ENCODE measurements at regions not wholly inside any gene's neighbourhood (a gene's known extent, or its start where the extent isn't known, plus 50 kb on each side); places are given as distances from the start of the nearest gene placed in this dataset.

DNA sequence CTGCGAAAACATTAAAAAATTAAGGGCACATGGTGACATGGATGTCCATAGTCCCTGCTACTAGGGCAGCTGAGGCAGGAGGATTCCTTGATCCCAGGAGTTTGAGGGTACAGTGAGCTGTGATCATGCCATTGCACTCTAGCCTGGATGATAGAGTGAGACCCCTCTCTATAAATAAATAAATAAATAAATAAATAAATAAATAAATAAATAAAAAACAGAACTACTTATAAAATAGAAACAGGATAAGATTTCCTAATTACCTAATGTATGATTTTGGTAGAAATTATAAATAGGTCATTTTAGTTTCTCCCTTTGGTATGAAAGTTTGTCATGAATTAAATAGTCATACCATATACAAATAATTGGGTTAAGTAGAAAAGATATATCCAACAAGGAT, 916.2 kb downstream of the GRIK2 start:
- H3K27ac ChIP-seq (ENCODE audit: extremely low read depth, low read depth, low read length), result no peak overlapping the region
- H3K4me3 ChIP-seq, result no peak overlapping the region
- intact Hi-C loops (cut with micrococcal nuclease), result no loop called here
- no peak overlapping the region for H3K9ac ChIP-seq (ENCODE audit: insufficient read depth in 1 of 2, low read depth in 2 of 2, low read length in 2 of 2)
- H3K9me1 ChIP-seq (ENCODE audit: control insufficient read depth, insufficient read depth, low read length), result no peaks in the 10 kb centered on the region
- ChIA-PET CTCF (ENCODE audit: low intra/inter-chr PET ratio) (no interaction called here), POLR2A (no interaction called here)
- in situ Hi-C loops (cut with MboI), result no loop called here
- H2AFZ ChIP-seq (ENCODE audit: low read depth, low read length), result no peak overlapping the region
- no peaks in the 10 kb centered on the region for H3K4me1 ChIP-seq (replicated peaks in 1 of 2; ENCODE audit: control insufficient read depth in 2 of 2, insufficient read depth in 2 of 2, low read length in 2 of 2)
- H3K27me3 ChIP-seq (ENCODE audit: control insufficient read depth in 2 of 2, insufficient read depth in 2 of 2, low read length in 2 of 2), result no peaks in the 10 kb centered on the region
- H3K4me2 ChIP-seq (ENCODE audit: insufficient read depth, low read length), result no peak overlapping the region
- ATAC-seq (no peak), DNase-seq (ENCODE audit: extremely low read depth in 1 of 4, low spot score in 3 of 4) (no peak), FAIRE-seq (no peak)
- no peaks in the 10 kb centered on the region for H3K9me3 ChIP-seq (replicated peaks; ENCODE audit: control insufficient read depth, insufficient read depth, low read depth, low read length)
- WGBS (ENCODE audit: insufficient coverage, low coverage, missing lambda C conversion rate), result 0% methylated on average over 1 of the region's 1 CpG
- TF ChIP-seq ZBTB11 (CRISPR knock-in tag; IDR thresholded peaks at IDR 0.05), result no peak
- TF ChIP-seq, protein P1, sequence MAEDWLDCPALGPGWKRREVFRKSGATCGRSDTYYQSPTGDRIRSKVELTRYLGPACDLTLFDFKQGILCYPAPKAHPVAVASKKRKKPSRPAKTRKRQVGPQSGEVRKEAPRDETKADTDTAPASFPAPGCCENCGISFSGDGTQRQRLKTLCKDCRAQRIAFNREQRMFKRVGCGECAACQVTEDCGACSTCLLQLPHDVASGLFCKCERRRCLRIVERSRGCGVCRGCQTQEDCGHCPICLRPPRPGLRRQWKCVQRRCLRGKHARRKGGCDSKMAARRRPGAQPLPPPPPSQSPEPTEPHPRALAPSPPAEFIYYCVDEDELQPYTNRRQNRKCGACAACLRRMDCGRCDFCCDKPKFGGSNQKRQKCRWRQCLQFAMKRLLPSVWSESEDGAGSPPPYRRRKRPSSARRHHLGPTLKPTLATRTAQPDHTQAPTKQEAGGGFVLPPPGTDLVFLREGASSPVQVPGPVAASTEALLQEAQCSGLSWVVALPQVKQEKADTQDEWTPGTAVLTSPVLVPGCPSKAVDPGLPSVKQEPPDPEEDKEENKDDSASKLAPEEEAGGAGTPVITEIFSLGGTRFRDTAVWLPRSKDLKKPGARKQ (CRISPR knock-in tag; IDR thresholded peaks at IDR 0.05), result no peak
- TF ChIP-seq KDM2B (CRISPR knock-in tag; IDR thresholded peaks at IDR 0.05), result no peak
- TF ChIP-seq DLX4 (CRISPR knock-in tag; IDR thresholded peaks at IDR 0.05), result no peak
- TF ChIP-seq HOMEZ (CRISPR knock-in tag; IDR thresholded peaks at IDR 0.05), result no peak
- TF ChIP-seq ZNF77 (CRISPR knock-in tag; IDR thresholded peaks at IDR 0.05), result no peak
- no peak for TF ChIP-seq FOXJ2 (tag; IDR thresholded peaks at IDR 0.05)
- no peak for TF ChIP-seq TRIM28 (IDR thresholded peaks at IDR 0.05)
- TF ChIP-seq, protein P2, sequence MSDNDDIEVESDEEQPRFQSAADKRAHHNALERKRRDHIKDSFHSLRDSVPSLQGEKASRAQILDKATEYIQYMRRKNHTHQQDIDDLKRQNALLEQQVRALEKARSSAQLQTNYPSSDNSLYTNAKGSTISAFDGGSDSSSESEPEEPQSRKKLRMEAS (CRISPR knock-in tag; IDR thresholded peaks at IDR 0.05), result no peak
- TF ChIP-seq, protein P3, sequence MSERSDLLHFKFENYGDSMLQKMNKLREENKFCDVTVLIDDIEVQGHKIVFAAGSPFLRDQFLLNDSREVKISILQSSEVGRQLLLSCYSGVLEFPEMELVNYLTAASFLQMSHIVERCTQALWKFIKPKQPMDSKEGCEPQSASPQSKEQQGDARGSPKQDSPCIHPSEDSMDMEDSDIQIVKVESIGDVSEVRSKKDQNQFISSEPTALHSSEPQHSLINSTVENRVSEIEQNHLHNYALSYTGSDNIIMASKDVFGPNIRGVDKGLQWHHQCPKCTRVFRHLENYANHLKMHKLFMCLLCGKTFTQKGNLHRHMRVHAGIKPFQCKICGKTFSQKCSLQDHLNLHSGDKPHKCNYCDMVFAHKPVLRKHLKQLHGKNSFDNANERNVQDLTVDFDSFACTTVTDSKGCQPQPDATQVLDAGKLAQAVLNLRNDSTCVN (CRISPR knock-in tag; IDR thresholded peaks at IDR 0.05), result no peak
- TF ChIP-seq SMARCB1 (IDR thresholded peaks at IDR 0.05; ENCODE audit: insufficient read length, low read depth), result no peak
- TF ChIP-seq ZNF766 (CRISPR knock-in tag; conservative IDR thresholded peaks at IDR 0.05), result no peak
- TF ChIP-seq SAFB (IDR thresholded peaks at IDR 0.05; ENCODE audit: borderline replicate concordance, low read depth, low read length), result no peak
- TF ChIP-seq ZNF124 (CRISPR knock-in tag; IDR thresholded peaks at IDR 0.05), result no peak
- TF ChIP-seq ZBTB17 (CRISPR knock-in tag; IDR thresholded peaks at IDR 0.05), result no peak
- no peaks in the 10 kb centered on the region for H3K36me3 ChIP-seq (ENCODE audit: control insufficient read depth, insufficient read depth, low read length)
- BruUV-seq (replicated peaks), result no TSS peak
- no peaks in the 10 kb centered on the region for H3K79me2 ChIP-seq (ENCODE audit: control insufficient read depth, insufficient read depth, low read length)
- H4K20me1 ChIP-seq (replicated peaks; ENCODE audit: control insufficient read depth, insufficient read depth, low read length), result no peaks in the 10 kb centered on the region
